ENCODE measurements at regions not wholly inside any gene's neighbourhood (a gene's known extent, or its start where the extent isn't known, plus 50 kb on each side); places are given as distances from the start of the nearest gene placed in this dataset.

- H3K27ac ChIP-seq, result no peak overlapping the region
- H3K4me1 ChIP-seq (ENCODE audit: low read depth, poor library complexity, severe bottlenecking), result no peaks in the 10 kb centered on the region
- no peaks in the 10 kb centered on the region for H4K20me1 ChIP-seq (ENCODE audit: insufficient read depth)
- H3K4me2 ChIP-seq, result no peak overlapping the region
- H3K27me3 ChIP-seq (ENCODE audit: insufficient read depth, low read depth), result no peaks in the 10 kb centered on the region
- no peak for TF ChIP-seq CTCF (conservative IDR thresholded peaks at IDR 0.05; ENCODE audit: low read depth, low read length)
- no peak overlapping the region for H2AFZ ChIP-seq (ENCODE audit: low read depth)
- H3K79me2 ChIP-seq (ENCODE audit: insufficient read depth, low read depth), result no peaks in the 10 kb centered on the region
- H3K36me3 ChIP-seq (ENCODE audit: insufficient read depth), result no peaks in the 10 kb centered on the region
- H3K4me3 ChIP-seq (IDR thresholded peaks at IDR 0.05; ENCODE audit: insufficient read depth, low read depth, low read length), result no peak overlapping the region
- no peak overlapping the region for H3K9ac ChIP-seq
These were observed 72.9 kb upstream of the FOXC1 start for GRCh38 chr6:1536526-1537429.

- H3K36me3 ChIP-seq (ENCODE audit: insufficient read depth), result no peaks in the 10 kb centered on the region
- H3K9ac ChIP-seq, result no peak overlapping the region
- no peak overlapping the region for H3K4me3 ChIP-seq (IDR thresholded peaks at IDR 0.05; ENCODE audit: insufficient read depth, low read depth, low read length)
- TF ChIP-seq CTCF (conservative IDR thresholded peaks at IDR 0.05; ENCODE audit: low read depth, low read length), result no peak
- H3K27ac ChIP-seq, result no peak overlapping the region
- H3K4me2 ChIP-seq, result no peak overlapping the region
- H3K4me1 ChIP-seq (ENCODE audit: low read depth, poor library complexity, severe bottlenecking), result no peaks in the 10 kb centered on the region
- no peaks in the 10 kb centered on the region for H4K20me1 ChIP-seq (ENCODE audit: insufficient read depth)
- no peaks in the 10 kb centered on the region for H3K27me3 ChIP-seq (ENCODE audit: insufficient read depth, low read depth)
- H2AFZ ChIP-seq (ENCODE audit: low read depth), result no peak overlapping the region
- no peaks in the 10 kb centered on the region for H3K79me2 ChIP-seq (ENCODE audit: insufficient read depth, low read depth)
These were observed 71.3 kb upstream of the FOXC1 start for GRCh38 chr6:1538369-1538768.

- Histone ChIP-seq H2AFZ (ENCODE audit: low read depth) (no peak overlapping the region), H3K27ac (no peak overlapping the region), H4K20me1 (ENCODE audit: insufficient read depth) (no peaks in the 10 kb centered on the region), H3K4me1 (ENCODE audit: low read depth, poor library complexity, severe bottlenecking) (no peaks in the 10 kb centered on the region), H3K4me3 (IDR thresholded peaks at IDR 0.05; ENCODE audit: insufficient read depth, low read depth, low read length) (no peak overlapping the region), H3K9ac (no peak overlapping the region), H3K36me3 (ENCODE audit: insufficient read depth) (no peaks in the 10 kb centered on the region), H3K4me2 (no peak overlapping the region), H3K79me2 (ENCODE audit: insufficient read depth, low read depth) (no peaks in the 10 kb centered on the region), H3K27me3 (ENCODE audit: insufficient read depth, low read depth) (no peaks in the 10 kb centered on the region)
- TF ChIP-seq CTCF (conservative IDR thresholded peaks at IDR 0.05; ENCODE audit: low read depth, low read length), result no peak
These were observed 70.8 kb upstream of the FOXC1 start for GRCh38 chr6:1538810-1539478.

GRCh38 chr6:1540864-1541521 lies 68.7 kb upstream of the FOXC1 start:
- H3K4me1 ChIP-seq (ENCODE audit: low read depth, poor library complexity, severe bottlenecking), result no peaks in the 10 kb centered on the region
- H3K27ac ChIP-seq, result no peak overlapping the region
- H3K9ac ChIP-seq, result no peak overlapping the region
- H3K27me3 ChIP-seq (ENCODE audit: insufficient read depth, low read depth), result no peaks in the 10 kb centered on the region
- H2AFZ ChIP-seq (ENCODE audit: low read depth), result no peak overlapping the region
- no peak for TF ChIP-seq CTCF (conservative IDR thresholded peaks at IDR 0.05; ENCODE audit: low read depth, low read length)
- H4K20me1 ChIP-seq (ENCODE audit: insufficient read depth), result no peaks in the 10 kb centered on the region
- H3K36me3 ChIP-seq (ENCODE audit: insufficient read depth), result no peaks in the 10 kb centered on the region
- no peak overlapping the region for H3K4me3 ChIP-seq (IDR thresholded peaks at IDR 0.05; ENCODE audit: insufficient read depth, low read depth, low read length)
- H3K4me2 ChIP-seq, result no peak overlapping the region
- no peaks in the 10 kb centered on the region for H3K79me2 ChIP-seq (ENCODE audit: insufficient read depth, low read depth)
